HG03469 (cell line): ENCODE measurements at regions not wholly inside any gene's neighbourhood (a gene's known extent, or its start where the extent isn't known, plus 50 kb on each side); places are given as distances from the start of the nearest gene placed in this dataset.
"Not testable (repeated sequence)": the region's sequence is repeated elsewhere in the genome, so short reads cannot be mapped to it uniquely, and the experiment has no call there.

Experiments
- ATAC-seq: cut with Tn5 transposase; IDR thresholded peaks from one replicate; pipeline ENCODE4 v1.9.1; 2021; ENCODE audit warnings: mild to moderate bottlenecking, moderate library complexity, moderate number of reproducible peaks; ENCODE audit not compliant: unreplicated experiment

DNA sequence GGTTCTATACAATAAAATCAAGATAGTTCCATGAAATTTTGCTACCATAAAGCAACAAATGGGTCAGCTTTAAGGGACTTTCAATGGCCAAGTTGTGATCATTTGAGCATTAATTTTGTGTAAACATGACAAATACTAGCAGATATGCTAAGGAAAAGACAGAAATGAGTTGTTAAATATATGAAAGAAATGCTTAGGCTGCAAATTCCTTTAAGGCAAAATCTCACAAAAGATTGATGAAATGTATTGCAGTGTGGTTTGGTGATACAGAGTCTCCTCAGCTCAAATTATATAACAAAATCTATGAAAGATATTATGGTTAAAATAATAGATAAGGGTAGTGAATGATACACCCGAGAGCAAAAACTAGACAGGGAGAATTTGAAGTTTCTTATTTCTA is 377.2 kb downstream of the RAP2B start:
- no peak for ATAC-seq

DNA sequence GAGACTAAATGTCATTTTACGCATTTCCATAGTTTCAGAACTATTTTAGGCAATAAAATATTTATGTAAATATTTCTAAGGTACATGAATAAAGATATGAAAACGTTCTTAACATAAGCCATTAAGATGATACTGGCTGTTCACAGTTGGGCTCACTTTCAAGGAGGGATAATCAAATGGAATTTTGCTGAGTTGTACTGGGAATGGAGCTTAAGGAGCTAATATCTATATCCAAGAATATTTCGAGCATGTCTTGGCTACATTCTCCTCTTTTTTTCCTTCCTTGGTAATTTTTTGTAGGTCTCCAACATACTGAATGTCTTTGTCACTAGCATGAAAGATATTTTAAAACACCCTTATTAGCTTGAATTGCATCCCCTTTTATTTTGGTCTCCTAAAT is 383.4 kb downstream of the RAP2B start:
- ATAC-seq: no peak

DNA sequence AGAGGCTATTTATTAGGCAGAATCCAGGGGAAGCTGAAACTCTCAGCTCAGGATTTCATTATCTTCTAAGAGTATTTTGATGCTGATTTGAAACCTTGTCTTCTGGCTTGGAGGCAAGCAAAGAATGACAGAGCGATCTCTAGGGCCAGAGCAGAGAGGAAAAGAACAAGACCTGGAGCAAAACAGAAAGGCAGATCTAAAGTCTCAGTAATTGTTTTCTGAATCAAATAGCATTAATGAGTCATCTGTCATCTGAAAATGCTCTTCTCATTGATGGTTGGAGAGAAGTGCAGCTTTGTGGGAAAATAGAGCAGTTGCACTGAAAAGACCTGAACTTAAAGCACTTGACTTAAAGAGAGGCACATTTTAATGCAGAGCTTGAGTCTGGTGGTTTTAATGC is 385.9 kb downstream of the RAP2B start:
- ATAC-seq: no peak

DNA sequence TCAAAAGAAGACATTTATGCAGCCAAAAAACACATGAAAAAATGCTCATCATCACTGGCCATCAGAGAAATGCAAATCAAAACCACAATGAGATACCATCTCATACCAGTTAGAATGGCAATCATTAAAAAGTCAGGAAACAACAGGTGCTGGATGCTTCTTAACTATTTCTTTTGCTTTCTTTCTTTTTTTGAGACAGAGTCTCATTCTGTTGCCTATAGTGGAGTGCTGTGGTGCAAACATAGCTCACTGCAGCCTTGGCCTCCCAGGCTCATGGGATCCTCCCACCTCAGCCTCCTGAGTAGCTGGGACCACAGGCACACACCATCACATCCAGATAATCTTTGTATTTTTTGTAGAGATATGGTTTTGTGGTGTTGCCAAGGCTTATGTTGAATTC is 387.7 kb downstream of the RAP2B start:
- not testable (repeated sequence) for ATAC-seq

DNA sequence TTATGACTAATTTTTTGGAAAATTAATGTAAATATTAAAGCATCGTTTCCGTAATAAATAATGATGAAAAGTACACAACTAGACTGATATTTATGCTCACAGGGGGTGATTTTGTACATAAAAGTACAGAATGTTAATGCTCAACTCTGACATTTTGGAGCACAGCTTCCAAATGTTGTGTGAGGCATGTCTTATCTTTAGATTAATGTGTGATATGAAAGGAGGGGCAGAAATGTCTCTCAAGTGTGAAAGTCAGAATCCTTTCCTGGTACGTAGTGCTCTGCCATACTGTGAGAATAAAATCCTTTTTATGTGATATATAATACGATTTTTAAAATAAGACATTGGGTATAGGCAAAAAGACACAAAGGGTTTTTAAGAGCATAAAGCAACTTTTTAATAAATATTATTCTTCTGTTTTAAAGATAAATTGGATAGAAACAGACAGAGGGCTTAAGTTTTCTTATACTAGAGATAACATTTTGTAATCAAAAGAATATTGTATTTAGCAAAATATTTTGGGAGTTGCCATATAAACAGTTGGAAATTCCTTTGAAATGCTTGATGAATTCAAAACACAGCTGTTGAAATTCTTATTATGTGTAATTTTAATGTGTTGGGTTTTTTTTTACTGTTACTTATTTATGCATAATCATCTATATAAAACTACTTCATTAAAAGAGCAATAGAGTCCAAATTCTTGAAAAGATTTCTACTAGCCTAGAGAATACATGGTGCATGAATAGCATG is 389.7 kb downstream of the RAP2B start:
- ATAC-seq: no peak

DNA sequence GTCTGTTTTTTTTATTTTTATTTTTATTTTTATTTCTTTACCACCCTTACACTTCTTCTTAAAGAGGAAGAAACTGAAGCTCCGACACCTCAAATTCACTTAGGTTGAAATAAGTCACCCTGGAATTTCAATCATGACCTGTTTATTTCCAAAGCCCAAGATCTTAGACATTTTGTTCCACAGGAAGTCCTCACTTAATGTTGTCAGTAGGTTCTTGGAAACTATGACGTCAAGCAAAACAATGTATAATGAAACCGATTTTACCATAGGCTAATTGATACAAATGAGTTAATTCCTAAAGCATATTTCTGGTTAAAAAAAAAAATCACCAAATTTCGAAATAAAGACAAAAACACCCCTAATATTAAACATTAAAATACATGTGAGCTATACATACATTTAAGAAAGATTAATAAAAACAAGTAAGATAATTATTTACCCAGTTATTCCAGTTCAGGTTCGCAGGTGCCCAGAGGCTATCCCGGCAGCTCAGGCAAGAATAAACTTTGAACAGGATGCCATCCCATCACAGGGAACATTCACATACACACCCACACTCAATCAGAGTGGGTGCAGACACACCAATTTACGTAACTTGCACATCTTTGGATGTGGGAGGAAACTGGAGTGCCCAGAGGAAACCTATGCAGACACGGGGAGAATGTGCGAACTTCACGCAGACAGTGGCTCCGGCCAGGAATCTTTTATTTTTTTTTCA is 391.0 kb downstream of the RAP2B start:
- no peak for ATAC-seq

DNA sequence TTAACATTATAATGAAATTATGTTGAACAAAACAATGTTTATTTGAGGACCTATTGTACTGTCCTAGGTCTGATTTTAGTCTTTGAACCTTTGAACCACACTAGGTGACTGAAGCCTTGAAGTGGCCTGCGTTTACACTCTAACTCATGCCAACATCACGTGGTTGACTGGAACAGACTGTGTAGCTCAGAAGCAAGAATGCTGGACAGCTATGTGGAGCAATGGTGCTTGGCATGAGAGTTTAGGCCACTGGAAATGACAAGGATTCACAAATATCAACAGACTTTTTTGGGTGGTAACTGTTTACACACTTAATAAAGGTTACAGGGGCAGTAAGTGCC is 391.5 kb downstream of the RAP2B start:
- no peak for ATAC-seq

DNA sequence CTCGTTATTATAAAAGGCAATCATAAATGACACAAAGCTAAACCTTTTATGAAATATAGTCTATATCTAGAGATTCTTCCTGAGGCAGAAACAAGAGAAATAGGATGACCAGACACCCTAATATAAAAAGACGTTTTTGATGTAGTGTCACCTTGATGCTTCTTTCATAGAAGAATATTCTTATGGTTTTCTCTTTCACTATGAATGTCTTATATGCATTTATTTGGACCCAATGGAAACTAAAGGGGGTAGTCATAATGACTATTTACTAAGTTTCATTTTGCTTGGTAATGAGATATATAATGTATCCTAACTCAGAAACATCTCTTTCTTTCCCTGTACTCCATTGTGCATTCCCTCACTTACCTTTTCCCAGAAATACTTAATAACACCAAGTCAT is 393.9 kb downstream of the RAP2B start:
- no peak for ATAC-seq

DNA sequence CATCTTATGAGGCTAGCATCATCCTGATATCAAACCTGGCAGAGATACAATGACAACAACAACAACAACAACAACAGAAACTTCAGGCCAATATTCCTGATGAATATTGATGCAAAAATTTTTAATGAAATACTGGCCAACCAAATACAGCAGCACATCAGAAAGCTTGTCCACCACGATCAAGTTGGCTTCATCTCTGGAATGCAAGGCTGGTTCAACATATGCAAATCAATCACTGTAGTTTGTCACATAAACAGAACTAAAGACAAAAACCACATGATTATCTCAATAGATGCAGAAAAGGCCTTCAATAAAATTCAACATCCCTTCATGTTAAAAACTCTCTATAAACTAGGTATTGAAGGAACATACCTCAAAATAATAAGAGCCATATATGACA is 397.3 kb downstream of the RAP2B start:
- ATAC-seq: not testable (repeated sequence)

DNA sequence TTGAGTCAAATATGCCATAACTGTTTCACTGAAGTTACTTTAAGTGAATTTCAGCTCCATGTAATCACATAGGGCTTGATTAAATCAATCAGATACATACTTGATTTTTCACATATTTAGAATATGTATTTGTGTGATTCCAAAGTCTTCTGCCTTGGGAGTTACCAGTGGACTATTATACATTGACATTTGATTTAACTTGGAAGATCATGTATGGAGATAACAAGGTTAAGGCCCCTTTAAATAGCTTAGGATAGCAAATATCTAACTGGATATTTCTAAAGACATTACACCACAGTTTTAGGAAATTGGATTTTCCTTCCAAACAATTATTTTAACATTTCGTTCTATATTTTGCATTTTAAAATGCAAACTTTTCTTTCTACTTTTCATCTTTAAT is 405.0 kb downstream of the RAP2B start:
- ATAC-seq: no peak

DNA sequence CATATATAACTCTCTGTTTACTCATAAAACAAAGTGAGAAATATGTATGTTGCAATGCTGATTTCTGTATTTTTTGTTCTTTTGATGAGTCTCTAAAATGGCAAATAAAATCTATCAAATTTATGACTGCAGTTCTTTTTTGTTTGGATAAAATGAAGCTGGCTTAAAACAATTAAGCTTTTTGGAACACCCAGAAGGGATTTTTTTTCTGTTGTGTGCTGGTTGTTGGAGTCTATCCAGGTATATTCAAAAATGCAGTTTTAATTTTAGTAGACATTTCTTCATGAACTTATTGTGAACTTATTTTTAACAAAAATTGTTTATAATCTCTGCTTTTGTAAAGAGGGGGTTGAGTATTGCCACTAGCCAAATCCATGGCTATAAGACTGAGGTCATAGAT is 405.5 kb downstream of the RAP2B start:
- no peak for ATAC-seq

DNA sequence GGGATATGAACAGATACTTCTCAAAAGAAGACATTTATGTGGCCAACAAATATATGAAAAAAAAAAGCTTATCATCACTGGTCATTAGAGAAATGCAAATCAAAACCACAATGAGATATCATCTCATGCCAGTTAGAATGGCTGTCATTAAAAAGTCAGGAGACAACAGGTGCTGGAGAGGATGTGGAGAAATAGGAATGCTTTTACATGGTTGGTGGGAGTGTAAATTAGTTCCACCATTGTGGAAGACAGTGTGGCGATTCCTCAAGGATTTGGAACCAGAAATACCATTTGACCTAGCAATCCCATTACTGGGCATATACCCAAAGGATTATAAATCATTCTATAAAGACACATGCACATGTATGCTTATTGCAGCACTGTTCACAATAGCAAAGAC is 408.5 kb downstream of the RAP2B start:
- ATAC-seq: not testable (repeated sequence)

DNA sequence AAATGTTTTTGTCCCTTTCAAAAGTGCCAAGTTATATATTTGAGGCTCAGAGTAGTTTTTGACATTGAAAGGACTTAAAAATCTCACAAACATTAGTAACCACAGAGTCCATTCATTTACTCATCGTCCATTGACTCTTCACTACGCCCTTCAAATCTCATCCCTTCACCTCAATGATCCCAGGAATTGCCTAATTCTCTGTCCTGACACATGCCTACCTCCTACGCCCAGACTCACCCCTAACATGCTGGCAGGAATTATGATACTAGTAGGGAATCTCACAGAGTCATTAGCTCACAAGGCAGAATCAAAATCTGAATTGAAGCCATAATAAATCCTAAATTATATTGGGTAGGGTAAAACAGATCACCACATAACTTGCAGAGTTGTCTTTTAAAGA is 410.1 kb downstream of the RAP2B start:
- no peak for ATAC-seq

DNA sequence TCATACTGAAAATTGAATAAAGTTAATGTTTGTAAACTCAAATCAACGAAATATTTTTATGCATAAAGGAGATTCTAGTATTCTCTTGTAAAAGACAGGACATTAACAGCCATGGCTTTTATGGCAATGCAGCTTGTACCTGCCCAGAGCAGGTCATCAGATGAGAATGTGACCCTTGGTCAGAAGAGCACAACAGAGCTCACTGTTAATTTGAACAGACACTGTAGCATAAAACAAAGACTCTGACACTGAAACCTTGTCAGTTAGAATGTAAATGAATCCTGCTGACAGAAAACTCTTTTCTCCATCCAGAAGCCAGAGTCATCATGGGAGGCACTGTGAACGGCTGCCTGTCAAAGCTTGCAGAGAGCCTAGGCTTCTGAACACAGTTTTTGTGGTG is 410.6 kb downstream of the RAP2B start:
- no peak for ATAC-seq

DNA sequence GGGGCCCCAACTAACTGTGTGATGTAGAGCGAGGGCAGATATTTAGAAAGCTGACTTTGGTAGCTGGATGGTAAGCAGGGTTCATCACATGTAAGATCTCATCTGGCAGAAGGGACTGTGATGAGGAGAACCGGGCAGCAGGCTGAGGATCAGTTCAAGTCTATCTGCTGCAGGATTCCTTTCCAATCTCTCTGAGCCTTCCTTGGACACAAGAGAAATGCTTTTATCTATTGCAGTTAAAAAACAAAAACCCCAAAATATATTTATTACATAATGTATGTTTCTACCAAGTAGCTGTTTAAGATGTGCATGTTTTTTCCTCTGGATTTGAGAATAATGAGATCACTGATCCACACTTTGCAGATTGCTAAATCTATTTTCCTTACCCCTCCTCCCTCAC is 411.5 kb downstream of the RAP2B start:
- no peak for ATAC-seq

DNA sequence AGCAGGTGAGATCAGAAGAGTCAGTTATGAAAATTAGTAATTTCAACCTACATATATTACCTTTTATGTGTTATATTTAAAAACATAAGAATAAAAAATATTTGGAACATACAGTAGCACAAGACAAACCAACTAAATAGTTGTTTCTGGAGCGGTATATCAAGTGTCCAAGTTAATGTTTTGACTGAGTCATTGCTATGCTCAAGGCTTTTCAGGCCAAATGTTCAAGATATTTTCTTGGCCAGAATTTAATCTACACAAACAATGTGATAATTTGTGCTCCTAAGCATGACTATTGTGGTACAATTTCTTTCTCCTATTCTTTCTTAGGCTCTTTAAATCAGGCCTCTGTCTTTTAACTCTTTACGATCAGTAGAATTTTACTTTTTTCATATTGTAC is 412.4 kb downstream of the RAP2B start:
- no peak for ATAC-seq

DNA sequence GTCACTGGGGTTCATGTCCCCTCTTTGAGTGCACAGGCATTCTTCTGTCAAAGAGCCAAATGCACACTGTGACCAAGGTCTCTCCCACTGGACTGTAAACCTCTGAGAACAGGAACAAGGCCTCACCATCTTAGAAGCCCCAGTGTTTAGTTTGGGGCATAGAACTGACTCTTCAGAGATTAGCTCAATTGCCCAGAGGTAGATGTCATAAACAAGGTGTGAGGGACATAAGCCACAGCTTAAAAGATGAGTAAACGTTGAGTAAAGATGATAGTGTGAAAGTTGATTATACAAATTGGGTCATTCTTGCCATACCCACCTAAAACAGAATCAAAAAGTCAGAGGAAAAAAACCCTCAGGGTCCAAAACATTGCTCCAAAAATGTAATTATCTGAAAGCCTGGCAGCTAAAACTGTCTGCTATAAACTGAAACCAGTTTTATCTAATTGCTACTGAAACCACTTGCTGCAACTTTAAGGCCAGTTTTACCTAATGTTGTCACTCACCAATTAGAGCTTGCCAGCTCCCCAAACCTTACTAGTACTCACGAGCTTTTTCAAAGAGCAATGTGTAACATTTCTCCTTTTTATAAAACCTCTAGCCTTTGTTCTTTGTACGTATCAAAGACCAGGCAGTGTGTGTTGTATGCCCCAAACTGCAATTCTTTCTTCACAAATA is 415.2 kb downstream of the RAP2B start:
- no peak for ATAC-seq

DNA sequence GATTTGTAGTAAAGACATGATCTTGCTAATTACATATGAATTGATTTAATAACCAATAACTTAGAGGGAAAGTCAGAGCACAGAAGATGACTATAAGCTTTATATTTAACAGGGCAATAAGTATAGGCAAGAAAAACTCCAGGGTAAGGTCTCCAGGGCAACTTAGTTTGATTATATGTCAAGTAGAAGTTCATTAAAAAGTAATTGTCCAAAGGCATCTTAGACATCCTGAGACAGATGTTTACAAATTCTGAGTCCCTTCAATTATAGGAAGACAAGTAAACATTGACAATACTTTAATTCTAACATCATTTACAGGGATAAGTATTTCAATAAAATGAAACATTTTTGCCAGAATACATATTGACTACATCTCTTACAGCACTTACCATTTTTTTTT is 416.0 kb downstream of the RAP2B start:
- no peak for ATAC-seq

DNA sequence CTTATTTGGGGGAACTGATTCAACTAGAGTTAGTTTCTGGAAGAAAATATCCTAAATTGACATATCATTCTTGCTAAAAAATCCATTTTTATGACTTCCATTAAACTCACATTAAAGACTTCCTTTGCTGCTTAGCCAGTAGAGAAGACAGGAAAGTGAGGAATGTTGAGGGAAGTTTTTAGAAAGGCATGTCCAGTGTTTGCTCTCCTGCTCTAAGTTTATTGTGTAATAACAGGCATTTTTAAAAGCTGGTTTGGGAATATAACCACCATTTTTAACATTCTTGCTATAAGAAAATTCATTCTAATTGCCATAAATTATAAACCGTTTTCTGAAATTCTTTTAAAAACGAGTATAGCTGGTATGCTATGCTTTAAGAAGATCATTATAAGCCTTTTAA is 428.0 kb downstream of the RAP2B start:
- ATAC-seq: no peak

DNA sequence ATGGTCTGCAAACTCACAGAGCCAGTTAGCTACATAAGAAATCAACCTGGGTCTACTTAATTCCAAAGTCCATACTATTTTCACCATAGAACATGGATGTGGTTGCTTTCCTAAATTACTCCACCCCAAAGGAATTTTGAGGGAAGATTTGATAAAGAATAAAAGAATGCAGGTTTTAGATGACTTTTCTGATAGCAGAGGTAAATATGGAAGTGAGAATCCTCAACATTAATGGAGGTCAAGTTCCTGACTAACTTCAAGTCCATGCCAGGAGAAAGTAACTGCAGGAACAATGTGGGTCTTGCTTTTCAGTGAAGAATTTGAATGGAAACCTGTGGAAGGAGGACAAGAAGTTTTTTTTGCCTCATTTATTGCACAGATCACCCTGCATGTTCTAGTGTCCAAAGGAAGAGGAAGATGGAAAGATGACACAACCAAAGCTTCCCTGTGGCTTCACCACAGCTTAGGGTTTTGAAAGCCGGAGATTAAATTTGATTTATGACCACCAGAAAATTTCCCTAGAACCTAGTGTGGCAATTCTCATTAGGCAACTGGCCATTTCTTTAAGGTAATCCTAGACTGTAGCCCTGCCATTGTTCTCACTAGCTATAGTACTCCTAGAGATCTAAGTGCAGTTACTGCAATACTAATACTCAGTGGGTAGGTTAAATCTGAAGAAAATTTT is 429.7 kb downstream of the RAP2B start:
- no peak for ATAC-seq

DNA sequence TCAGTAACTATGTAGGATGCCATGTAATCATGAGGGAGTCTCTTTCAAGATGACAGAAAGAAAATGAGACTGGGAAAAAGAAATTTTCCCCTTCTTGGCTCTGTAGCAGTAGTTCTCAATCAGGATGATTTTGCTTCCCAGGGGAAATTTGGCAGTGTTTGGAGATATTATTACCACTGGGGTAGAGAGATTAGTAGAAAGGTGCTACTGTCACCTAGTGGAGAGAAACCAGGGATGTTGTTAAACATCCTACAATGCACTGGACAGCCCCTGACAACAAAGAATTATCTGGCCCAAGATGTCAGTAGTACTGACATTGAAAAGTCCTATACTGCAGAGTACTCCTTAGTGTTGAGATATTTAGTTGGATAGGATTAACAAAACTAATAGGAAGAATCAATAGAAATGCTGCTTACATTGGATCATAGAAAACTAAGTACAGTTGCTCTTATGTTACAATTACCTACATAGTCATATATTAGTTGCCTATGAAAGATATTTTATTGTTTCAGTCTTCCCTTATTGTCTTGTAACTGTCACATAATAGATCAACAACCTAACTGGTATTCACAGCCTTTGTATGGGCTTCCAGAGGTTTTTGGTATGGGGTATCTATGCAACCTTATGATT is 433.3 kb downstream of the RAP2B start:
- ATAC-seq: peak; percentile 60
